HCT116 (cell line): ENCODE measurements at regions not wholly inside any gene's neighbourhood (a gene's known extent, or its start where the extent isn't known, plus 50 kb on each side); places are given as distances from the start of the nearest gene placed in this dataset.

Experiments
- ATF3 ChIP-seq: IDR thresholded peaks from 2 replicates; pipeline ENCODE4 v1.6.1; 2012
- CEBPB ChIP-seq: IDR thresholded peaks from 2 replicates; pipeline ENCODE4 v1.6.1; 2012; ENCODE audit warnings: low read depth
- CTCF ChIP-seq, 3 experiments: fragments of 200-600 bp in 1 of 3; sonication (generic) in 1 of 3; IDR thresholded peaks in 2 of 3; conservative IDR thresholded peaks in 1 of 3; 2 replicates each; pipeline ENCODE4 v1.5.1; 2012 to 2017; ENCODE audit warnings: low read depth in 2 of 3, low read length in 2 of 3, antibody characterized with exemption in 1 of 3, borderline replicate concordance in 1 of 3, control low read depth in 1 of 3, mild to moderate bottlenecking in 1 of 3, mixed read lengths in 1 of 3, mixed run types in 1 of 3, moderate library complexity in 1 of 3; ENCODE audit not compliant: insufficient read depth in 1 of 3
- EZH2 ChIP-seq: fragments of 200-600 bp; sonication (generic); IDR thresholded peaks from 2 replicates; pipeline ENCODE4 v1.6.1; 2017; ENCODE audit warnings: antibody characterized with exemption, mixed run types
- EZH2phosphoT487 ChIP-seq: fragments of 200-600 bp; IDR thresholded peaks from 2 replicates; pipeline ENCODE4 v1.6.1; 2018; ENCODE audit warnings: antibody characterized with exemption, borderline replicate concordance
- SIN3A ChIP-seq: IDR thresholded peaks from 2 replicates; pipeline ENCODE4 v1.6.1; 2012; ENCODE audit warnings: low read depth
- SRF ChIP-seq: IDR thresholded peaks from 2 replicates; pipeline ENCODE4 v1.6.1; 2012; ENCODE audit warnings: low read depth

GRCh38 chr2:129868151-129868550 is 111.3 kb upstream of the RAB6C start:
- TF ChIP-seq CTCF (IDR thresholded peaks at IDR 0.05 in 2 of 3, conservative IDR thresholded peaks at IDR 0.05 in 1 of 3; ENCODE audit: borderline replicate concordance in 1 of 3, insufficient read depth in 1 of 3, low read depth in 2 of 3, low read length in 2 of 3) (no peak), CEBPB (no peak), EZH2phosphoT487 (no peak), SRF (no peak), SIN3A (no peak), EZH2 (no peak), ATF3 (no peak)
